HG03045 (cell line): ENCODE measurements at regions not wholly inside any gene's neighbourhood (a gene's known extent, or its start where the extent isn't known, plus 50 kb on each side); places are given as distances from the start of the nearest gene placed in this dataset.

Experiments used
- ATAC-seq: cut with Tn5 transposase; IDR thresholded peaks from one replicate; pipeline ENCODE4 v1.9.1; 2021; ENCODE audit warnings: mild to moderate bottlenecking, moderate library complexity; ENCODE audit not compliant: unreplicated experiment

DNA sequence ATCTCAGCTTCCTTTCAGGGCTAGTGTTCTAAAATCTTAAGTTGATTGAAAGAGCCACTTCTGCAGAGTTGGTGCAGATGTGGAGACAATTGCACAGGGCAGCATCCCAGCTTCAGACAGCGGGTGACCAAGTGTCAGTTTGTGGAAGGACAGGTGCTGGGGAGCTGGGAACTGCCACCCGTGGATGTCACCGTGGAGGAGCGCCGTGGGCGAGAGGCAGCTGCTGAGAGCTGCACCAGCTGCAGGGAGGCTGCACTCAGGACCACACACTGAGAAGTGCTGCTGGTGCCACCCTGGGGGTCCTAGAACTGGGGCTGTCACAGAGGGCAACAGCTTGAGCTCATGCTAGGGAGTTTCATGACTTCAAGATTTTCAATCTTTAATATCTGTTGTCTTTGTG lies 543.0 kb upstream of the FZD8 start:
- no peak for ATAC-seq

DNA sequence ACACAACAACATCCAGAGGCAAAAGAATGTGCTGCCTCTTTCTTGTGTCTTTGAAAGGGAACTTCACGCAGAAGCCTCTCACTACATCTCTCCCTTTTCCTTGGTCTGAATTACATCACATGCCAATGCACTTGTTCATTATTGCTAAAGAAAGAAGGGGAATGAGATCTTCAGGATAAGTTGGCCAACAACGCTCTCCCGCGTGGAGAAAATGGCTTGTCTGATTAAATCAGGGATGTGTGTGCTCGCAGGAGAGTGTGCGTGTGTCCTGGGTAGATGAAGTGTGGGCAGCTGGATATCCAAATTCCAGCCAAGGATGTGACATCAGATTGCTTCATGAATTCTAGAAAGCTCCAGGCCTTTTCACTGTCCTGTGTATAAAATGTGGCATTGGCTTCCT lies 541.6 kb upstream of the FZD8 start:
- ATAC-seq = no peak

DNA sequence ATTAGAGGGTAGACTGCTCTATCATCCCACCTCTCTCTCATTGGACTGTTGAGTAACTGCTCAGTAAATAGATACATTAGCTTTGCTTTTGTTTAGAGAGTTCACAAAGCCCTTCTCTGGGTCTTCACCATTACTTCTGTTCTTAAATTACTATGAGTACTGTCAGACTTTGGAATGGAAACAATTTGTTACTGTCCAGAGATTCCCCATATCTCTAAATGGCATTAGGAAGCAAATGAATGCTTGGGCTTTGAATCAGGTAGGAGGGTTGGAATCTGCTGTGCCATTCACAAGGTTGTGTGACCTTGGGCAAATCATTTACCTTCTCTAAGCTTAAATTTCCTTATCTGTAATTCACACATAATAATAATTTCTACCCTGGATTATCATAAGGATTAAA lies 541.0 kb upstream of the FZD8 start:
- ATAC-seq = no peak

DNA sequence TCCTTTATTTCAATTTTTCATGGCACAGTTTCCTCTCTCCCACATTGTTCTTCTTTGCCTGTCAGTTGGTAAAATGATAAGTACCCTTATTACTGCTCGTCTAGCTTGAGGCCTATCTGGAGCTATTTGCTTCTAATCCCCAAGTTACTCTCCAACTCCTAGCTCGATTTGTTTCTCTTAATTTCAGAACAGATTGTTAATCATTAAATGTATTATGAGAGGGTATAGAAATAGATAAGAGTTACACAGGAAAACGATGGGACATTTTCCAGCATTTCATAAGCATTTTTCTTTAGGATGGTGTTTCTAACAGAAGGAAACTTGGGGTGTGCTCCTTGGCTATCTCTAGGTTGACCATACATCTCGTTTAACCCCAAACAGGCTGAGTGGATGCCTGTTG lies 540.5 kb upstream of the FZD8 start:
- no peak for ATAC-seq

DNA sequence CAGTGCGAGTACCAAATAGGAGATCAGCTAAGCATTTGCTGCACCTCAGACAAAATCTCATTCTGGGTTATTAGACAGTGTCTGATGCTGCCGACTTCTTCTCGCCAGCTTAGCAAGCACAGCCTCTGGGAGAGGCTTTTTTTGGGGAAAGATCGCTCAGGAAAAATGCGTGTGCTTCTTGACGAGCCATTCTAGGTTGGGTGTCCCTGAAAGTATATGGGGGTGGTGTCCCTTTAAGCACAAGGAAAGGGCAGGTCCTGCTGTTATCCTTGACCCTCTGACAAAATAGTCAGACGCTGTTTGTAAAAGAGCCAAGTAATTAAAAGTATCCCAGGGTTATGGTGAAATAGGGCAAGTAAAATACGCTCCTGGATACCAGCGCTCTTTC lies 540.1 kb upstream of the FZD8 start:
- ATAC-seq = no peak

DNA sequence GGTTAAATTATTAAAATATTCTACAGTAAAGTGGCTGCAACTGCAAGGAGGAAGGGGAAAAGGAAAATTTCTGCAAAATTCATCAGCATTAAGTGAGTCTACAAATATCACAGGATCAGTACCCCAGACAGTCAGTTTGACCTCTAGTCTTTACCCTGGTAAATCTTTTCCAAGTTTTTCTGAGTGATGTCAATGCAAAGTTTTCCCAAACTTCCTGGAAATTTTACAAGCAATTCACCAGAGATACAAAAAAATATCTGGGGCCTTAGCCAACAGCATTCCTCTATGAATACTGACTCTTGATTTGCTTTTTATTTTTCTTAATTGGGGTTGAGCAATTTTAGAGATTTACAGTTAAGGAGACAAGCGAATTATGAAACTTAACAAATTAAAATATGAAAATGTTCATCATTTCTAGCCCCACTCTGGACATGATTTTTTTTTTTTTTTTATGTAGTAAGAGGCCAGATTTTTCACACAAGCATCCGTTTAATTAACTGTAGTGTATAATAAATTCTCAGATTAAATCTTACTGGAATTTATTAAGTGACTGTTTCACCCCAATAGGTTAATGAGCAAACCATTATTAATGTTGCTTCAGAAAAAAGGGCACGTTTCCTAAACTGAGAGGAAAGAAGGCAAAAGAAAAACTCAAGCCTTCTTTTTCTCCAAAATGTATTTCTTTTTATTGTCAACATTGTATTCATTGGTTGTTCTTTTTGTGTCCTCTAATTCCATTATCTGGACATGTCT lies 539.5 kb upstream of the FZD8 start:
- no peak for ATAC-seq

DNA sequence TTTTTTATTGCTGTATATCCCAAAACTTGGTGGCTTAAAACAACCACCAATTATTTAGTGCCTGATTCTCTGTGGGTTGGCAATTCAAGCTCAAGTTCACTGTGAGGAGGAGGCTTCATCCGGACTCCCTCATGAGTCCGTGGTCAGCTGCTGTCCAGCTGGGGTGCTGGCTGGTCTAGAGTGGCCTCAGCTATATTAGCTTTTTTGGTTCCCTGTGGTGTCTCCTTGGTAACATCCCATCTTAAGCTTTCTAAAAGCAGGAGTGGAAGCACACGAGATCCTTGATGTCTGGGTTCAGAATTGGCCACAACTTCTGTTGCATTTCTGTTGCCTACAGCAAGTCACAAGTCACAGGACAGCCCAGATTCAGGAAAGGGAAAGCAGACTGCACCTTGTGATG lies 536.5 kb upstream of the FZD8 start:
- ATAC-seq = no peak

DNA sequence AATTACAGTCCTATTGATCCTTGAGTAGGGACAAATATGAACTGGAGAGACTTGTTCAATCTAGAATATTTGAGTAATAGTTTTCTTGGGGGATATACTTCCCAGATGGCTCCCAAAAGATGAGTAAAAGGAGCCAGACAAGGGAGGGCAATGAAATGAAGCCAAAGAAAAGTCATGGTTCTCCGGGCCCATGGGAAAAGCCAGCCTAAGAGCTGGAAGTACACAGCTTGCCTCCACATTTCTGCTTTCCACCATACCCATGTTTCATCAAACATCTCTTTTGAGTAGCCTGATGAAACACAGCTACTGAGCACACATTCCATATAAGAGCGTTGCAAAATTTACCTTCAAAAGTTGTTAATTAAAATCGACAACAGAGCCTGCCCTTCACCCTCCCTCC lies 535.0 kb upstream of the FZD8 start:
- no peak for ATAC-seq

DNA sequence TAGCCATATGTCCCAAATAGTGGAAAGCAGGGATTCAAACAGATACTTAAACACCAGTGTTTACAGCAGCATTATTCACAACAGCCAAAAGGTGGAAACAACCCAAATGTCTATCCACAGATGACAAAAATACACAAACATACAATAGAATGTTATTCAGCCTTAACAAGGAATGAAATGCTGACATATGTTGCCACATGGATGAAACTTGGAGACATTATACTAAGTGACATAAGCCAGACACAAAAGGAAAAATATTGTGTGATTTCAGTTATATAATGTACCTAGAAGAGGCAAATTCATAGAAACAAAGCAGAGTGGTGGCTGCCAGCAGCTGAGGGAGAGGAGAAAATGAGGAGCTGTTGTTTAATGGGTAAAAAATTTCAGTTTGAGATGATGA lies 533.9 kb upstream of the FZD8 start:
- no peak for ATAC-seq

DNA sequence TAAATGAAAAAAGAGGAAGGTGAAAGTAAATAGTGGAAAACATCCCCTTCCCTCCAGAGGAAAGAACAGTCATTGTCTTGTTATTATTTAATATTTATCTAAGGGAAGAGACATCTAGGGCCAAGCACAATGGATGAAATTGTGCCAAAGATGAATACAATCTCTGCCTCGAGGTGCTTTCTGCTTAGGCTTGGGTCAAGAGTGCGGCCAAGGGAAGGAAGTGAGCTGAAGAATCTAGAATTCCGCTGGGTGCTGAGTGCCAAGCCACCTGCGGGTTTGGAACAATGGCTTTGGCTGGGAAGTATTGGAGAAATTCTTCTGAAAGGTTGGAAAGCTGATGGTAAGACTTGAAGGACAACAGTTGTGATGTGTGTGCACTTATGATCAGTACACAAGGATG lies 531.3 kb upstream of the FZD8 start:
- ATAC-seq = no peak

DNA sequence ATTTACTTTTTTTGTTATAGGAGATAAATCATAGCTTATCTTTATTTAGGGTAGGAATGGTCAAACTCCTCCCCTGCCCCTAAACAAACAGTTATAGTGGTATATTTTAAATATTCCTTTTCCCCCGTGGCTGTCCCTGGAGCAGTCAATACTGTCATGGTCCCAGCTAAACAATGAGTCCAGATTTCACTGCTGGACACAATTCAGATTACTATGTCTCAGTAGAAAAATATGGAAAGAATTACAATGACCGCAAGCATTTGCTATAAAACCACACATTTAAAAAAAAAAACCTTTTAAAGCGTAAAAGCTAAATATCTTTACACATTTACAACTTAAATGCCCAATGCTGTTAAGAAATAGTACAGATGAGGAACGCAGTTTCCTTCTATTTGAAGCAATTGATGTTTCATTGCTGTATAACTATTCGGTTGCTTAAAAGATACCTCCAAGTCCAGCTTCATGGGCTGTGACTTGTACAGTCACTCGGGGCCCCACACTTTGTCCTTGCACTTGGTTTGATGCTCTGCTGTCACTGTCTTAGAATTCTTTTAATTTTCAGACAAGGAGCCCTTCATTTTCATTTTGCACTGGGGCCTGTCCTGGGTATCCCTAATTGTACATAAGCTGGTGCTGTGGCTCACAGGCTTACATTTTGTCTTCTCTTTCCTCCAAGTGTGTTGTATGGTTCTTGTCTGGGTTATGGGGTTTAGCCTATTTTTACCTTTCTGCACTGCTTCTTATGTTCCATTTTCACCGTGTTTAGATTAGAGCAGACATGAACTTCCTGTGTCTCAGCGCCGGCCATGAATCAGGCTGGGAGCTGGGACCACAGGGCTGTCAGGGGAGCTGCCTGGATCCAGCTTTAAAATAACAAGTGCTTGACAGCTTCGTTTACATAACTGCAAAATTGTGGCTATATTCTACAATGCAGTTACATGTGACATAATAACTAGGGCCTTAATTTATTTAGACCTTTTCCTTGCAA lies 530.2 kb upstream of the FZD8 start:
- no peak for ATAC-seq

DNA sequence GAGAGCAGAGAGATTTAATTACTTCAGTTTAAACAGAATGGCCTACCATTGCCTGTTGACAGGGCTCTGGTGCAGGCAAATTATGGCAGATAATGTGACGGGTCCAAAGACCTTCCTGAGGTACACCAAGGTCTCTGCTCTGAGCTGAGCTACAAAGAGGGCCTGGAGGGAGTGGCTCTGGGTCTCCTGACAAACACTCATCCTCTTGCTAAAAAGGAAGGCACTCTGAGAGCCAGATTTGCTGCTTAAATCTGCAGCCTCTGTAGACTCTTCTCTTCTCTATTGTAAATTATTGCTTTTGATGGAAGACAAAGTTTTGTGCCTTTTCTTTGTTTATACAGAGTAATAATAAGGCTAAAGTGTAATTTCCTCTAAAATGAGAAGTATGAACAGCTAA lies 529.5 kb upstream of the FZD8 start:
- no peak for ATAC-seq

DNA sequence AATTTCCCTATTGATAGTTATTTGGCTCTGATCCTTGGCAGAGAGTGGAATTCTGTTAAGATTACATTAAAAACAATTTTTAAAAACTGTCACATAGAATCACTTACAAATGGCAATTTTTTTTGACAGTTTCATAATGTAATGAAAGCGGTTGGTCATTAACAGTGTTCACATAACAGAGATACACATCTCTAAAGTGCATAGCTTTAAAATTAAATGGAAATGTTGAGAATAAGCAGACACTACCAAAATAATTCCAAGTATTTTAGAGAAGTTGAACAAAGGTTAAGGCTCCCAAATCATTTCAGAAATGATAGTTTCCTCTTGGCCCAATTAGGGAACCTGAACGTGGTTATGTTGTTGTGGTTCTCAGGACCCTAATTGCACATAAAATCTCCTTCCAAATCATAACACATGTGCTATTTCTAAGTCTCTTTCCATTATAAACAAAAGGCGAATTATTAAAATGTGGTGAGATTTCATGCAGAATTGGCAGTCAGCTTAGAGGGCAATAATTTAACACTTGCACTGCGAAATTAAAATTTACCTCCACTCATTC lies 528.9 kb upstream of the FZD8 start:
- ATAC-seq = no peak

DNA sequence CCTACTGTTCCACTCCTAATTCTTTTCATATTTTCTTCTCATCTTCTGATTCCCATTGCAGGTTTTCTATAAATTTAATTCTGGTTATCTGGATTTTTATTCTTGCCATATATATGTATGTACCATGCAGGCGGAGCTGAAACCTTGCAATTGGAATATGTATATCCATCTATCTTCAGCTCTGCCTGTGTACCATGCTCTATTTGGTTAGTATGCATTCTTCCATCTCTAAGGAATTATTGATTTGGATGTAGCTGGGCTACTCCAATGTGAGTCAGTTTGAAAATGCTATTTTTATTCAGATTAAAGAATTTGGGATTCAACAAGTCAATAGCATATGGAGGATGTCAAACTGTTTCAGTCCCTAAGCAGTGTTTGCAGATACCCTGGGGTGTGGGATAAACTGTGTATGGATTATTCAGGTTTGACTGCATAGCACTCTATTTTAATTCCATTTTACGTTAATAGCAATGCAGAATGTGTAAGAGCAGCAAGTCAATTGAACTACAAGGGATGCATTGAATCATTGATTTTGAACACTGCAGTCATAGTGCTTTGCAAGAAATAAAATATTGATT lies 528.1 kb upstream of the FZD8 start:
- no peak for ATAC-seq

DNA sequence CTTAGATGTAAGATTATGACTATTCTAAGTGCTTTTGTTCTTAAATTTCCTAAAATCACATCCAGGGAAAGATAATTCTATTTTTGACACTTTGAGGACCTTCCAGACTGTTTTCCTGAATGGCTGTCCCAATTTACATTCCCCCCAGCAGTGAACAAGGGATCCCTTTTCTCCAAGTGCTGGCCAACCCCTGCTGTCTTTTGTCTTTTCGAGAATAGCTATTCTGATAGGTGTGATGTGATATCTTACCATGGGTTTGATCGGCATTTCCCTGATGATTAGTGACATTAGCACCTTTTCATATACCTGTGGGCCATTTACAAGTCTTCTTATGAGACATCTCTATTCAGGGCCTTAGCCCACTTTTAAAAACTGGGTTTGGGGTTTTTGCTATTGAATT lies 526.7 kb upstream of the FZD8 start:
- no peak for ATAC-seq

DNA sequence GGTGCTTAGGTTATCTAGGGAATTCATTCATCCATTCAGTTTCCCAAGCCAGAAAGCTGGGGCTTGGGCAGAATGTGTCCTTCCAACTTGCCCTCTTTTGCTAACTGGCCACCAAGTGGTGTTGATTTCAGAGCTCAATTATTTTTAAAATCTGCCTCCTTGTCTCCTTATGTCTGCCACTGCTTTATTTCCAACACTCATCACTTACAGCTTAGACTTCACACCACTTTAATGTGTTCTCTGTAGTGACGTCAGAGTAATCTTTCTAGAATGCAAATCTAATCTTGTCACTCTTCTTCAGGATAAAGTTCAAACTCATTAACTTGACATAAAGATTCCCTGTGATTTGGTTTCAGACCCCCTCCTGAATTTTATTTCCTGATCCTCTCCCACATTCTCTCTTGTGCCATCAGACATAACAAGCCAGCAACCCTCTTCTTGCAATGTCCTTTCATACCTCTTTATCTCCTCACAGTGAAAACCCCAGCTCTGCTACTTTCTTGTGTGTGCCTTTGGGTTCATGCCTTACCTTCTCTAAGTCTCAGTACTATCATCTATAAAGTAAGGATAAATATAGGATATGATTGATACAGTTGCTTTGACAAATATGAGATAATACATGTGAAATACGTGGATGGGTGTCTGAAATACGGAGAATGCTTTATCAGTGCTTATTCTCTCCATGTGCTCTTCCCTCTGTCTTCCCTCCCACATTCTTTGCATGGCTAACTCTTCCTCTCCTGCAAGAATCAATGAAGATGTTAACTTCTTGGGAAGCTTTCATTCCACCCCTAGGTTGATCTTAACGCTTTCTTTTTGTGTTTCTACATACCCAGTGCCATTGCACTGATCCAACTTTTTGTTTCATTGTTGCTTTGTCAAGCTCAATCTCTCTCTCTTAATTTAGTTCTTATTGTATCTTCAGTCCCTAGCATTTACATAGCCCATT lies 522.7 kb upstream of the FZD8 start:
- no peak for ATAC-seq

DNA sequence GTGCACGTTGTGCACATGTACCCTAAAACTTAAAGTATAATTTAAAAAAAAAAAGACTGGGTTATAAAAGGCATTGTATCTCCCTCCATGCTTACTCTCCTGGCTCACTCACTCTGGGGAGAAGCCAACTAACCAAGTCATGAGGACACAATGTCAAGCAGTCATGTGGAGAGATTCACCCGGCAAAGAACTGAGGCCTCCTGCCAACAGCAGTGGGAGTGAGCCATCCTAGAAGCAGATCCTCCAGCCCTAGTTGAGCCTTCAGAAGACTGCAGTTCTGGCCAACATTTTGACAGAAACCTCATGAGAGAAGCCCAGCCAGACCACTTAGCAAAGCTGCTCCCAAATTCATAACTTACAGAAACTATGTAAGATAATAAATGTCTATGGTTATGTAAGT lies 521.7 kb upstream of the FZD8 start:
- no peak for ATAC-seq

DNA sequence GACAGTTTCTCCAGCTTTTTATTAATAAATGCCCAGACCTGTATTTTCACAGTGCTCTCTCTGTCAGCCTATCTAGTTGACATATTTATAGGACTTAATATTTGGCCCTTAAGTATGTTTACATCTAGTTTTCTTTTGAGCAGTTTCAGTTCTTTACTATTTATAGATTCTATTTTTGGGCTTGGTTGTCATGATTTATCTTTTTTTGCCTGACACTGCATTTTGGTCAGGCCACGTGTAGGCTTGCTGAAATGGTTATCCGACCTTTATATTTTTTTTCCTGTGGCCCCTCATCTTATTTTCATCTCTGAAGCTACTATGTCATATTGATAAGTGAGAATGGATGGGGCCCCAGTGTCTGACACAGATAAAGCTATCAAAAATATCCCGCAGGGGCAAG lies 515.4 kb upstream of the FZD8 start:
- ATAC-seq = no peak

DNA sequence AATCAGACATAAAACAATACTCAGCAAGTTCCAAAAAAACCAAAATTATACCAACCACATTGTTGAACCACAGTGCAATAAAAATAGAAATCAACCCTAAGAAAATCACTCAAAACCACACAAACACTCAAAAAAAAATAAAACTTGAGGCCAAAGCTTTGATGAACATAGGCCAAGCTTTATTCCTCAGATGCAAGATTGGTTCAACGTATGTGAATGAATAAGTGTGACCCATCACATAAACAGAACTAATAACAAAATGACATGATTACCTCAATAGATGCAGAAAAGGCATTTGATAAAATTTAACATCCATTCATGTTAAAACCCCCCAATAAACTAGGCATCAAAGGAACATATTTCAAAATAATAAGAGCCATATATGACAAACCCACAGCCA lies 506.1 kb upstream of the FZD8 start:
- ATAC-seq = no peak

DNA sequence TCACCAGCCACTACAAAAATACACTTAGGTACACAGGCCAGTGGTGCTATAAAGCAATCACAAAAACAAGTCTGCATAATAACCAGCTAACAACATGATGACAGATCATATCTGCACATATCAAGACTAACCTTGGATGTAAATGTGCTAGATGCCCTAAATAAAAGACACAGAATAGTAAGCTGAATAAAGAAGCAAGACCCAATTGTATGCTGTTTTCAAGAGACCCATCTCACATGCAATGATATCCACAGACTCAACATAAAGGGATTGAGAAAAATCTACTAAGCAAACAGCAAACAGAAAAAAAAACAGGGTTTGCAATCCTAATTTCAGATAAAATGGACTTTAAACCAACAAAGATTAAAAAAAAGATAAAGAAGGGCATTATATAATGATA lies 505.4 kb upstream of the FZD8 start:
- ATAC-seq = no peak
